GM21528 (cell line): ENCODE measurements at regions not wholly inside any gene's neighbourhood (a gene's known extent, or its start where the extent isn't known, plus 50 kb on each side); places are given as distances from the start of the nearest gene placed in this dataset.
A peak's percentile ranks its signal among the peaks of the same experiment; 100 is the strongest.
"Not testable (repeated sequence)": the region's sequence is repeated elsewhere in the genome, so short reads cannot be mapped to it uniquely, and the experiment has no call there.

Experiments
- ATAC-seq: cut with Tn5 transposase; IDR thresholded peaks from one replicate; pipeline ENCODE4 v1.9.1; 2021; ENCODE audit warnings: mild to moderate bottlenecking, moderate library complexity; ENCODE audit not compliant: unreplicated experiment, low FRiP score

DNA sequence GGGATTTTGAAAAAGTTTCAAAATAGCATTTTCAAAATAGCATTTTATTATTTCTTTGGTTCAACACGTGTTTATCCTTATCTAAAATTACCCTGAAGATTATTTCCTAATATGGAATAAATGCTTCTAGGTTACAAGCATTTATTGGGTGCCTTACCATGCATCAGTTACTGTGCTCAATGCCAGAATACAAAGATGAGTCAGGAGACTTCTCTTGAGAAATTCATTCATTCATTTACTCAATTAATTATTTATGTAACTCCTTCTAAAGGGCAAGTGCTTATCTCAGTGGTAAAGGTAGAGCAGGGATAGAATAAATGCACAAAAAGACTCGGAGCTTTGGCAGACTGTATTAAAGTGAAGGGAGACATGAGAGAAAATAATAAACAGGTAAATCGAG is 150.1 kb upstream of the PDE7B start:
- ATAC-seq: no peak

DNA sequence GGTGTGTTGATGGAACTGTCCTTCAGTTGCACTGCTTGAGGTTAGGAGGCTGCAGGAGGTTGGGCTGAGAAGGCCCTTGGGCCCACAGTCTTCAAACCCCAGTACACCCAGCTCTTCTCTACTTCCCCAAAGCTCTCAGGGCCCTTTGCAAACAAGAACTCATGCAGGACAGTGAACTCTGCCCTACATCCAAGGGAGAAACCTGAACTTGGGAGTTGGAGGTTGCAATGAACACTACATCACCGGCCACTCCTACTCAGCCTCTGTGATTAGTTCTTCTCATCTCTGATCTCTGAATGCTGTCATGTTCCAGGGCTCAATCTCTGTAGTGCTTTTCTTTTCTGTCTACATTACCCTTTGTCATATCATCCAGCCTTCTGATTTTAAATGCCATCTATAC is 148.5 kb upstream of the PDE7B start:
- no peak for ATAC-seq

DNA sequence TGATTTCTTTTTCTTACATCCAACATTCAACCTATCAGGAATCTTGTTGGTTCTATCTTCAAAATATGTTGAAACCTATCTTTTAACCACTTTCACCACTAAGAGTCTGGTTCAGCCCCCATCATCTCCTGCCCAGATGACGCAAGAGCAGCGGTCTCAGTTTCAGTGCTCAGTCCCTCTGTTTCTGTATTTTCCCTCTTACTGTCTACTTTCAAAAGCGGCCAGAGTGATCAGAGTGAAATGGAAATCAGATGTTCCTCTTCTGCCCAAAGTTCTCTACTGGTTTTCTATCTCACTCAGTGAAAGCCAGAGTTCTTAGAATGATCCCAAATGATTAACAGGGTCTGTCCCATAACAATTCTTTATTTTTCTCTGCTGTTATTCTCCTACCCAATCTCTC is 147.9 kb upstream of the PDE7B start:
- peak; percentile 89 for ATAC-seq

DNA sequence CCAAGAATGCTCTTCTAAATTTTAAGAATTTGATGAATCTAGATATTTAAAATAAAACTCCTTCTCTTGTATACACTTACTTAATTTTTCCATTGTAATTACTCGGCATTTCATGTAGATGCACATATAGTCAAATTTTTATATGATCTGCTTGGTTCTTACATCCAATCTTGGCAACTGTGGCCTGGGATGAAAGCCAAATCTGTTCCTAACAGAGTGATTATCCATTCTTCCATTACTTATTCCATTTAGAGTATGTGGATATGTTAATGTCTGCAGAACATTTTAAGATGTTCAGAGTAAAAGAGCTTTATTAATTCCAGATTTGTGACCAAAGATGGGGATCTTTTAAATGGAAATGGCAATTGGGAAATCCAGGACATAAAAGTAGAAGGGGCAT is 144.1 kb upstream of the PDE7B start:
- ATAC-seq: no peak

GRCh38 chr6:135710042-135710441 is 141.5 kb upstream of the PDE7B start:
- no peak for ATAC-seq

DNA sequence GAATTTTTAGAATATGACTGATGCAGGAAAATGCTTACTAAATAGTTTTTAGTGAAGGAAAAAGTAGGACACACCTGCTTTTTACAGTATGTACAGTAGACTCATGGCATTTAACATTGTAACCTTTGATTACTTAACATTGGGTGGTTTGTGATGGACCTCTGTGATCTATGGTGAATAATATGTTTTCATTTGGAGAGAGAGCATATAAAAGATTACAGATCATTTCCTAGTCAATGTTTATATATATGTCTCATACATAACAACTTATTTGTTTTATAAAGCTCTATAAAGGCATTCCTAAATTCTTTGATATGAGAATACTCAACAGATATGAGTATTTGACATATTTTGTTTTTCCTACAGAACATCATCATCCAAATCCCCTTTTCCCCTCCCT is 129.3 kb upstream of the PDE7B start:
- ATAC-seq: no peak

- ATAC-seq: no peak
Measured at GRCh38 chr6:135722679-135723078, 128.8 kb upstream of the PDE7B start.

DNA sequence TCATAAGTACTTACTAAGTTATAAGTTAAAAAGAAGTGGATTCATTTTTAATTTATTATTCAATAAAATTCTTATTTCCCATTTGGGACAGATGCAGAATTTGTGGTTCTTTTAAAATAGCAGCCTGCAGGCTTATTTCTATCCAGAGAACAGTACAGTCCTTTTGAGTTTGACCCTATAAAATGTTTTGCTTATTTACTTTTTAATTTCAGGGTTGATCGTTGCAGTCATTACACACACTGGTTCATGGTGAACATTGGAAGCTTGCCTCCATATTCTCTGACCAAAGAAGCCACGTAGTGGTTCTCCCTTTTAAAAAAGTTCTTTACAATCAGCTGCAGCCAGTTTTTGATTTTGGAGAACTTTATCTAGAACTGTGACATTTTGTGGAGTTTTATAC is 122.9 kb upstream of the PDE7B start:
- ATAC-seq: no peak

DNA sequence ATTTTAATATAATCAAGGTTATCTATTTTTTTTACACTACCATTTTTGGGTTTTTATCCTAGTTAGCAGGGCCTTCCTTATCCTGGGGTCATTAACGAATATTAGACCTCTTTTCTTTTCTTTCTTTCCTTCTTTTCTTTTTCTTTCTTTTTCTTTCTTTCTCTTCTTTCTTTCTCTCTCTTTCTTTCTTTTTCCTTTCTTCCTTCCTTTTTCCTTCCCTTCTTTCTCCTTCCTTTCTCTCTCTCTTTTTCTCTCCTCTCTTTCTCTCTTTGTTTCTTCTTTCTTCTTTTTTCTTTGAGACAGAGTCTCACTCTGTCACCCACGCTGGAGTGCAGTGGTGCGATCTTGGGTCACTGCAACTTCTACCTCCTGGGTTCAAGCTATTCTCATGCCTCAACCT is 120.4 kb upstream of the PDE7B start:
- no peak for ATAC-seq

DNA sequence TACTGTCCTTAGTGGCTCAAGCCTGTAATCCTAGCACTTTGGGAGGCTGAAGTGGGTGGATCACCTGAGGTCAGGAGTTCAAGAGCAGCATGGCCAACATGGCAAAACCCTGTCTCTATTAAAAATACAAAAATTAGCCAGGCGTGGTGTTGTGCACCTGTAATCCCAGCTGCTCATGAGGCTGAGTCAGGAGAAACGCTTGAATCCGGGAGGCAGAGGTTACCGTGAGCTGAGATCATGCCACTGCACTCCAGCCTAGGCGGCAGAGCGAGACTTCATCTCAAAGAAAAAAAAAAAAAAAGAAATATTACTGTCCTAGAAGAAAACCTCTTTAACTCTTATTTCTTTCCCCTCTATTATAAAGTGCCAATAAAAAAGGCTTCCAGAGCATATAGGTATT is 115.2 kb upstream of the PDE7B start:
- not testable (repeated sequence) for ATAC-seq

GRCh38 chr6:135738636-135739035 is 112.9 kb upstream of the PDE7B start:
- no peak for ATAC-seq

DNA sequence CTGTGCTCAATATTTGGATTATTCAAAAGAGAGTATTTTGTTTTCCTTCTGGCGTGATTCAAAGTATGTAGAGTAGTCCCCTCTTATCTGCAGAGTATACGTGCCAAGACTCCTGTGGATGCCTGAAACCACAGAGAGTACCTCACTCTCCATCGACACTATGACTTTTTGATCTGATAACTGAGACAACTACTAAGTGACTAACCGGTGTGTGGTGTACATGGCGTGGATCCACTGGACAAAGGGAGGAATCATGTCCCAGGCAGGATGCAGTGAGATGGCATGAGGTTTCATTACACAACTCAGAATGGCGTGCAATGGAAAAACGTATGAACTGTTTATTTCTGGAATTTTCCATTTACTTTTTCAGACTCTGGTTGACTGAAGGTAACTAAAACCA is 112.2 kb upstream of the PDE7B start:
- no peak for ATAC-seq

GRCh38 chr6:135740580-135740979 is 110.9 kb upstream of the PDE7B start:
- no peak for ATAC-seq

DNA sequence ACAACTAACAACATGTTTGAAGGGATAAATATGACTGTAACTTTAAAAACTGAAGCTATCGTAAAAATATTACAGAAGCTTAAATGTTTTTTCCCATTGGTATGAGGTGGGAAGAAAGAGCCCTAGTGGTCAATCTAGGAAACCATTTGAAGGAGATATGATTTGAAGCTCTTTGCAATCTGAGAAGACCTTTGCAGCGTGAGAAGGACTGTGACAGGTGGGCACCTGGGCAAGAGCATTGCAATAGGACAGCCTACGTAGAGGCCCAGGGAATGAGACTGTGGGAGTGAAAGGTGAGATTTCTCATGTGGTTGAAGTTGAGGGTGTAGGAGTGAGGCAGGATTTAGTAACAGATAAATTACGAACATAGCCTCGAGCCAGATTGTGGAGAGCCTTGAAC is 108.0 kb upstream of the PDE7B start:
- no peak for ATAC-seq

- ATAC-seq: no peak
Measured at GRCh38 chr6:135748189-135748588, 103.3 kb upstream of the PDE7B start.

- no peak for ATAC-seq
Measured at GRCh38 chr6:135750081-135750480, 101.4 kb upstream of the PDE7B start.

GRCh38 chr6:135753196-135753595 is 98.3 kb upstream of the PDE7B start:
- no peak for ATAC-seq

DNA sequence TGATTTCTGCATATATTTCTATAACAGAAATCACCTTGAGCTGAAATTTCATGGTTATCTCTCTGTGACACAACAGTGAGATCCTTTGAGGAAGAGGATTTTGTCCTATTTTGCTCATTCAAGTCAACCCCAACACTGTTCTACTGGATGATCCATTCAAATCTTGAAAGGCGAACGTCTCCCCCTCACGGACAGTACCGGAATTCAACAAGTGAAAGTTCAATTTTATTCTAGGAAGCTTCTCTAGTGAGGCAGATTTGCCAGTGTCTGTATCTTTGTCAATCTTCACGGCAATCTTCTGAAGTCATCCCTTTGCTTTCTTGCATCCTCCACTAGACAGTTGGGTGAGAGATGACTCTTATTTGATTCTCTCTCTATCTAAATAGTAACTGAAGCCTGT is 91.7 kb upstream of the PDE7B start:
- ATAC-seq: no peak

- ATAC-seq: no peak
Measured at GRCh38 chr6:135774006-135774405, 77.5 kb upstream of the PDE7B start.

GRCh38 chr6:135779213-135779612 is 72.3 kb upstream of the PDE7B start:
- no peak for ATAC-seq

- ATAC-seq: no peak
Measured at GRCh38 chr6:135780326-135780725, 71.2 kb upstream of the PDE7B start.

- ATAC-seq: no peak
Measured at GRCh38 chr6:135782546-135782945, 69.0 kb upstream of the PDE7B start.

DNA sequence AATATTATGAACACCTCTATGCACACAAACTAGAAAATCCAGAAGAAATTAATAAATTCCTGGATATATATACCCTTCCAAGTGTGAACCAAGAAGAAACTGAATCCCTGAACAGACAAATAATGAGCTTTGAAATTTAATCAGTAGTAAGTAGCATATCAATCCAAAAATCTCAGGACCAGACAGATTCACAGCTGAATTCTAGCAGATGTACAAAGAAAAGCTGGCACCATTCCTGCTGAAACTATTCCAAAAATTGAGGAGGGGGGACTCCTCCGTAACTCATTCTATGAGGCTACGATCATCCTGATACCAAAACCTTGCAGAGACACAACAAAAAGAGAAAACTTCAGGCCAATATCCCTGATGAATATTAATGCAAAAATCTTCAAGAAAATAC is 67.0 kb upstream of the PDE7B start:
- ATAC-seq: no peak
